ENCODE measurements at regions not wholly inside any gene's neighbourhood (a gene's known extent, or its start where the extent isn't known, plus 50 kb on each side); places are given as distances from the start of the nearest gene placed in this dataset.

DNA sequence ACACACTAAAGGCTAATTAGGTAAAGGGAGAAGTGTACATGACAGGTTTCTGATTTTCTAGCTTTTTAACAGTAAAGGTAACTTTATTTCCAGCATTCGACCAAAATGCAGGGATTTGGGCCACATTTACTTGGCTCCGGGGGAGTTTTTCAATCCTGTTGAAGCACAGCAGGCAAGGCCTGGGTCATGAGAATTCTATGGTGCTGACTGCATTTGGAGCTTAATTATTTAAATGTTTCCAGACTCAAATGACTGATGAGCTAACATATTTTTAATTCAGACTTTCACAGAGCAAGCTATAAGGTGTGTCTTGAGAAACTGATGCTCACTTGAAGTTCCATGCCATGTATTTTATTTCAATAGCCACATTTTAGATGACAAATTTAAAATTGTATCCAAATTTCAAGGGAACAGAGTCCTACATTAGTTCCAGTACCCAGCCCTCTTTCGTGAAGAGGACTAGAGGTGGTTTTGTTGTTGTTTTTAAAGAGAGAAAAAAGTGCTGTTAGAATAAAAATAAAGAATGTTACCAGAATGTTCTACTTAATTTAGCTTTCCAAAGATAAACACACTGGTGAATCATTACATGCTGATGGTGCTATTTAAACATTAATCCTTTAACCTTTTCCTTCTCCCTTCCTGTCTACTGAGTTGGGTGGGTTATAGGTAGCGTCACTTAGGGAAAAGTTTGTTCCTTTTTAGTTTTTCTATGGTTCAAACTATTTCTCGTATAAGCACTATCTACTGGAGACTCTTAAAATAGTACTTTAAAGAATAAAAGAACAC is 82.3 kb upstream of the PHACTR2 start:
- CTCF ChIA-PET = interaction anchor here (0.6 kb wide), 1 partner anchor 115 kb away, joined by 3 read pairs; no protein-coding TSS in a partner anchor
- DNase-seq = no peak

DNA sequence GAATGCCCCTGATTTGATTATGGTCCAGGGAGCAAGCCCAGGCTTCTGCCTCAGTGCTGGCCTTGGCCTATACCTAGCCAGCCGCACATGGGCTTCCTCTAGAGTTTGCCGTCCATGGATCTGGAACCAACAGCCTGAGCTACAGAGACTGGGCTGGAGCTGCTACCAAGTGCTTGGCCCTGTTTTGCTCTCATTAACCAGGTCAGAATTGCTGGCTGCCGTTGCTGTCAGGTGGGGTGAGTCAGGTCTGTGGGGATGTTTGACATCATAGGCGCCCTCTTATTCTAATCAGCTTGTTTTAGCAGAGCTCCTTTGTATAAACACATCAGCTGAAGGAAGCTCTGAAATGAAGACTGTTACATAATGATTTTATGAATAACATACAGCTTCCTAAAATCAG is 83.1 kb upstream of the PHACTR2 start:
- no TSS peak for BruUV-seq (replicated peaks)

More for the DNA sequence above, 82.3 kb upstream of the PHACTR2 start:
- BruUV-seq (replicated peaks) = no TSS peak
- Mint-ChIP-seq H3K4me3 (ENCODE audit: low read depth, unreplicated experiment) (no peak overlapping the region), H3K4me1 (ENCODE audit: low read depth, unreplicated experiment) (no peaks in the 10 kb centered on the region), H3K27ac (ENCODE audit: unreplicated experiment) (no peak overlapping the region), H3K27me3 (ENCODE audit: unreplicated experiment) (no peaks in the 10 kb centered on the region), H3K9me3 (ENCODE audit: low read depth, unreplicated experiment) (no peaks in the 10 kb centered on the region), H3K36me3 (ENCODE audit: insufficient read depth, unreplicated experiment) (no peaks in the 10 kb centered on the region)
- TF ChIP-seq, protein P1, sequence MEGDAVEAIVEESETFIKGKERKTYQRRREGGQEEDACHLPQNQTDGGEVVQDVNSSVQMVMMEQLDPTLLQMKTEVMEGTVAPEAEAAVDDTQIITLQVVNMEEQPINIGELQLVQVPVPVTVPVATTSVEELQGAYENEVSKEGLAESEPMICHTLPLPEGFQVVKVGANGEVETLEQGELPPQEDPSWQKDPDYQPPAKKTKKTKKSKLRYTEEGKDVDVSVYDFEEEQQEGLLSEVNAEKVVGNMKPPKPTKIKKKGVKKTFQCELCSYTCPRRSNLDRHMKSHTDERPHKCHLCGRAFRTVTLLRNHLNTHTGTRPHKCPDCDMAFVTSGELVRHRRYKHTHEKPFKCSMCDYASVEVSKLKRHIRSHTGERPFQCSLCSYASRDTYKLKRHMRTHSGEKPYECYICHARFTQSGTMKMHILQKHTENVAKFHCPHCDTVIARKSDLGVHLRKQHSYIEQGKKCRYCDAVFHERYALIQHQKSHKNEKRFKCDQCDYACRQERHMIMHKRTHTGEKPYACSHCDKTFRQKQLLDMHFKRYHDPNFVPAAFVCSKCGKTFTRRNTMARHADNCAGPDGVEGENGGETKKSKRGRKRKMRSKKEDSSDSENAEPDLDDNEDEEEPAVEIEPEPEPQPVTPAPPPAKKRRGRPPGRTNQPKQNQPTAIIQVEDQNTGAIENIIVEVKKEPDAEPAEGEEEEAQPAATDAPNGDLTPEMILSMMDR (IDR thresholded peaks at IDR 0.05; ENCODE audit: unreplicated experiment) = no peak
- intact Hi-C loops (cut with micrococcal nuclease; ENCODE audit: unreplicated experiment) = no loop called here

DNA sequence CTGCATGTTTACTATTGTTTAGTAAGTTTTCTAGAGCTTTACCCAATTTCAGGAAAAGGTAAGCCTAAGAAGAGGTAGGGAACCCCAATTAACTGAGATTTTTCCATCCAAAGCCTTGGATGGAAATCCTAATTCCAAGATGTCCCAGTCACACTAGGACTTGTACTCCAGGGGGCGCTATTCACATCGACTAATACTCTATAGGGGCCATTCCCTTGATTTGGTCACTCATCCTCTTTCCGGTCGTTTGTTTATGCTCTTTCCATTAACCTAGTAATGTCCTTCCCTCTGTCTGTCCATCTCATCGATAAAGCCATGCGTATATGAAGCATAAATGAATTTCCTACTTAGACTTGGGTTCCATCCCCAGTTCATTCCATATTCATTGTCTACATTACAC is 80.8 kb upstream of the FUCA2 start:
- BruUV-seq (replicated peaks) = no TSS peak
- Mint-ChIP-seq H3K4me1 (ENCODE audit: low read depth, unreplicated experiment) (no peaks in the 10 kb centered on the region), H3K36me3 (ENCODE audit: insufficient read depth, unreplicated experiment) (no peaks in the 10 kb centered on the region), H3K4me3 (ENCODE audit: low read depth, unreplicated experiment) (no peak overlapping the region), H3K9me3 (ENCODE audit: low read depth, unreplicated experiment) (no peaks in the 10 kb centered on the region), H3K27me3 (ENCODE audit: unreplicated experiment) (no peaks in the 10 kb centered on the region), H3K27ac (ENCODE audit: unreplicated experiment) (no peak overlapping the region)
- DNase-seq = no peak
- TF ChIP-seq, protein P1 (IDR thresholded peaks at IDR 0.05; ENCODE audit: unreplicated experiment) = no peak
- intact Hi-C loops (cut with micrococcal nuclease; ENCODE audit: unreplicated experiment) = no loop called here
- CTCF ChIA-PET = interaction anchor here (0.6 to 1.0 kb wide), 2 partner anchors 31 to 667 kb away, joined by 3 read pairs; no protein-coding TSS in a partner anchor

More for the DNA sequence above, 83.1 kb upstream of the PHACTR2 start:
- Mint-ChIP-seq H3K27me3 (ENCODE audit: unreplicated experiment) (no peaks in the 10 kb centered on the region), H3K27ac (ENCODE audit: unreplicated experiment) (no peak overlapping the region), H3K4me3 (ENCODE audit: low read depth, unreplicated experiment) (no peak overlapping the region), H3K9me3 (ENCODE audit: low read depth, unreplicated experiment) (no peaks in the 10 kb centered on the region), H3K4me1 (ENCODE audit: low read depth, unreplicated experiment) (no peaks in the 10 kb centered on the region), H3K36me3 (ENCODE audit: insufficient read depth, unreplicated experiment) (no peaks in the 10 kb centered on the region)
- no peak for DNase-seq
- CTCF ChIA-PET = no interaction called here
- TF ChIP-seq, protein P1 (IDR thresholded peaks at IDR 0.05; ENCODE audit: unreplicated experiment) = no peak
- intact Hi-C loops (cut with micrococcal nuclease; ENCODE audit: unreplicated experiment) = no loop called here

DNA sequence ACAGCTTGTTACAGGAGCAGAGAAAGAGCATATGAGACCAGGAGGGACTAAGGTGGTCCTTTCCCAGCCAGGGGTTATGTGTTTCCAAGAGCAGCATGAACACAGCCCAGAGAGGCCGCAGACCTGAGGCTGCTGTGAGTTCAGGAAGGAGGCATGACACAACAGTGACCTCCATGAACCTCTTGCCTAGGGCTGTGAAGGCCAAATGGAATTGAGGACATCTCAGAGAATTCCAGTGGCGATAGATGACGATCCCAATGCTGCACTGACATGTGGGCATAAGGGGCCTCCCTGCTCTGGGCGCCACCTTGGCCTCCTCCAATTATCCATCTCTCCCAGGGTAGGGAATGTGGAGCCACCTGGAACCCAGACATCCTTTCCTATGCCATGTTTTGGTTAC is 79.9 kb upstream of the FUCA2 start:
- H3K4me3 Mint-ChIP-seq (ENCODE audit: low read depth, unreplicated experiment) = no peak overlapping the region
- TF ChIP-seq, protein P1 (IDR thresholded peaks at IDR 0.05; ENCODE audit: unreplicated experiment) = no peak
- no TSS peak for BruUV-seq (replicated peaks)
- DNase-seq = no peak
- H3K27me3 Mint-ChIP-seq (ENCODE audit: unreplicated experiment) = no peaks in the 10 kb centered on the region
- no peaks in the 10 kb centered on the region for H3K9me3 Mint-ChIP-seq (ENCODE audit: low read depth, unreplicated experiment)
- no peaks in the 10 kb centered on the region for H3K4me1 Mint-ChIP-seq (ENCODE audit: low read depth, unreplicated experiment)
- H3K36me3 Mint-ChIP-seq (ENCODE audit: insufficient read depth, unreplicated experiment) = no peaks in the 10 kb centered on the region
- no peak overlapping the region for H3K27ac Mint-ChIP-seq (ENCODE audit: unreplicated experiment)
- CTCF ChIA-PET = no interaction called here
- intact Hi-C loops (cut with micrococcal nuclease; ENCODE audit: unreplicated experiment) = no loop called here
